OCI-LY7 (cell line): ENCODE measurements at regions not wholly inside any gene's neighbourhood (a gene's known extent, or its start where the extent isn't known, plus 50 kb on each side); places are given as distances from the start of the nearest gene placed in this dataset.

Source experiments
- BruUV-seq: library from RNA; stranded (reverse); fragments of 400-500 nt; replicated peaks from 2 replicates; lab custom pipeline; 2021; lab: Mats Ljungman, UMichigan
- CTCF ChIA-PET: fragments of 300-600 bp; sonication (Branson Sonifier 250); formaldehyde crosslinking; loops from one replicate; lab custom pipeline; 2022; ENCODE audit warnings: antibody characterized with exemption; ENCODE audit not compliant: unreplicated experiment; lab: Charles Lee
- POLR2A ChIA-PET: fragments of 300-600 bp; sonication (Branson Sonifier 250); formaldehyde crosslinking; loops from one replicate; lab custom pipeline; 2022; ENCODE audit warnings: antibody characterized with exemption; lab: Charles Lee
- DNase-seq: peaks from one replicate; pipeline ENCODE4 v3.0.0-alpha.2; 2015; ENCODE audit warnings: low spot score
- H2AFZ ChIP-seq: fragments of 200-600 bp; sonication (generic), shearing (Covaris generic); 2 replicates; pipeline ENCODE4 v1.6.1; 2014; ENCODE audit warnings: mild to moderate bottlenecking, antibody characterized with exemption, low read length, moderate library complexity
- H3K27ac ChIP-seq: fragments of 200-600 bp; sonication (generic); 2 replicates; pipeline ENCODE4 v1.5.1; 2014; ENCODE audit warnings: mixed run types, low read depth, mild to moderate bottlenecking, moderate library complexity, low read length, inconsistent platforms; ENCODE audit not compliant: poor library complexity, severe bottlenecking
- H3K36me3 ChIP-seq: fragments of 200-600 bp; sonication (generic); 2 replicates; pipeline ENCODE4 v1.6.1; 2014; ENCODE audit warnings: mild to moderate bottlenecking, antibody characterized with exemption, low read length, moderate library complexity, mixed read lengths; ENCODE audit not compliant: insufficient read depth
- H3K4me1 ChIP-seq: fragments of 200-600 bp; sonication (generic); 2 replicates; pipeline ENCODE4 v1.5.1; 2014; ENCODE audit warnings: mild to moderate bottlenecking, low read length; ENCODE audit not compliant: insufficient read depth, poor library complexity, severe bottlenecking
- H3K4me2 ChIP-seq: fragments of 200-600 bp; sonication (generic); 2 replicates; pipeline ENCODE4 v1.6.1; 2014; ENCODE audit warnings: mild to moderate bottlenecking, low read length
- H3K4me3 ChIP-seq: fragments of 200-600 bp; sonication (generic); 2 replicates; pipeline ENCODE4 v1.5.1; 2014; ENCODE audit warnings: mild to moderate bottlenecking, low read depth, low read length; ENCODE audit not compliant: poor library complexity, severe bottlenecking
- H3K79me2 ChIP-seq: fragments of 200-600 bp; sonication (generic); 2 replicates; pipeline ENCODE4 v1.6.1; 2016; ENCODE audit warnings: low read depth, mild to moderate bottlenecking, low read length, moderate library complexity, mixed read lengths; ENCODE audit not compliant: insufficient read depth
- H3K9me2 ChIP-seq: fragments of 200-600 bp; sonication (generic); 2 replicates; pipeline ENCODE4 v1.6.1; 2016; ENCODE audit warnings: mild to moderate bottlenecking, low read length, mixed read lengths; ENCODE audit not compliant: insufficient read depth
- H3K9me3 ChIP-seq: fragments of 200-600 bp; sonication (generic); 2 replicates; pipeline ENCODE4 v1.6.1; 2014; ENCODE audit warnings: mild to moderate bottlenecking, mixed run types, low read length, mixed read lengths
- H4K20me1 ChIP-seq: fragments of 200-600 bp; sonication (generic); 2 replicates; pipeline ENCODE4 v1.6.1; 2014; ENCODE audit warnings: mild to moderate bottlenecking, antibody characterized with exemption, low read length, moderate library complexity, mixed read lengths; ENCODE audit not compliant: insufficient read depth
- CTCF ChIP-seq: fragments of 200-600 bp; sonication (generic); conservative IDR thresholded peaks from 2 replicates; pipeline ENCODE4 v1.5.1; 2014; ENCODE audit warnings: mild to moderate bottlenecking, antibody characterized with exemption, low read length, moderate library complexity, mixed read lengths
- EZH2phosphoT487 ChIP-seq: fragments of 200-600 bp; sonication (generic); IDR thresholded peaks from 2 replicates; pipeline ENCODE4 v1.6.1; 2018; ENCODE audit warnings: low read depth, borderline replicate concordance, mild to moderate bottlenecking, mixed run types, antibody characterized with exemption, low read length, moderate library complexity, mixed read lengths
- intact Hi-C: fragments of 100-400 bp; cut with micrococcal nuclease; formaldehyde crosslinking; loops from one replicate; pipeline ENCODE4 v1.10.0; 2022; ENCODE audit not compliant: unreplicated experiment

GRCh38 chr5:83839788-83840187 lies 119.1 kb upstream of the HAPLN1 start:
- H3K9me2 ChIP-seq: no peaks in the 10 kb centered on the region
- H3K4me1 ChIP-seq: no peaks in the 10 kb centered on the region
- H3K4me3 ChIP-seq: no peak overlapping the region
- ChIA-PET CTCF (no interaction called here), POLR2A (no interaction called here)
- H3K4me2 ChIP-seq: no peak overlapping the region
- H3K9me3 ChIP-seq: no peaks in the 10 kb centered on the region
- BruUV-seq: no TSS peak
- H3K79me2 ChIP-seq: no peaks in the 10 kb centered on the region
- H3K36me3 ChIP-seq: no peaks in the 10 kb centered on the region
- H4K20me1 ChIP-seq: no peaks in the 10 kb centered on the region
- no peak overlapping the region for H3K27ac ChIP-seq
- H2AFZ ChIP-seq: no peak overlapping the region
- TF ChIP-seq EZH2phosphoT487 (no peak), CTCF (no peak)
- intact Hi-C loops: no loop called here
- DNase-seq: no peak

- no peaks in the 10 kb centered on the region for H3K4me1 ChIP-seq
- no peak overlapping the region for H3K4me2 ChIP-seq
- no TSS peak for BruUV-seq
- H3K4me3 ChIP-seq: no peak overlapping the region
- H3K9me3 ChIP-seq: no peaks in the 10 kb centered on the region
- no peaks in the 10 kb centered on the region for H3K79me2 ChIP-seq
- no peaks in the 10 kb centered on the region for H4K20me1 ChIP-seq
- intact Hi-C loops: no loop called here
- TF ChIP-seq EZH2phosphoT487 (no peak), CTCF (no peak)
- no peak overlapping the region for H3K27ac ChIP-seq
- DNase-seq: no peak
- no peaks in the 10 kb centered on the region for H3K9me2 ChIP-seq
- CTCF ChIA-PET: no interaction called here
- no peaks in the 10 kb centered on the region for H3K36me3 ChIP-seq
- POLR2A ChIA-PET: no interaction called here
- H2AFZ ChIP-seq: no peak overlapping the region
These were observed 118.6 kb upstream of the HAPLN1 start for GRCh38 chr5:83839256-83839655.

GRCh38 chr5:83837265-83837907 lies 116.7 kb upstream of the HAPLN1 start:
- POLR2A ChIA-PET: interaction anchor here (0.9 kb wide), 1 partner anchor 9 kb away, joined by 3 read pairs; no protein-coding TSS in a partner anchor
- TF ChIP-seq EZH2phosphoT487: no peak
- TF ChIP-seq CTCF: no peak
- intact Hi-C loops: no loop called here
- Histone ChIP-seq H4K20me1 (no peaks in the 10 kb centered on the region), H3K9me3 (no peaks in the 10 kb centered on the region), H3K4me1 (no peaks in the 10 kb centered on the region), H3K4me3 (no peak overlapping the region), H3K9me2 (no peaks in the 10 kb centered on the region), H2AFZ (no peak overlapping the region), H3K27ac (no peak overlapping the region), H3K36me3 (no peaks in the 10 kb centered on the region), H3K4me2 (no peak overlapping the region), H3K79me2 (no peaks in the 10 kb centered on the region)
- no TSS peak for BruUV-seq
- CTCF ChIA-PET: no interaction called here
- no peak for DNase-seq
